Spinal cord (tissue), 9 donors: ENCODE measurements at regions not wholly inside any gene's neighbourhood (a gene's known extent, or its start where the extent isn't known, plus 50 kb on each side); places are given as distances from the start of the nearest gene placed in this dataset.

Experiments used
- DNase-seq, 6 donors: peaks; one replicate each; pipeline versions ENCODE4 v3.0.0 to v3.0.0-alpha.2; 2013 to 2015; ENCODE audit warnings: low spot score in 6 of 6, low read depth in 4 of 6
- H3K27ac ChIP-seq: one replicate; pipeline ENCODE4 v1.5.1; 2013; ENCODE audit warnings: low read depth, low read length, control low read depth
- H3K27me3 ChIP-seq: one replicate; pipeline ENCODE4 v1.6.1; 2013; ENCODE audit warnings: low read length; ENCODE audit not compliant: control insufficient read depth, insufficient read depth
- H3K36me3 ChIP-seq: one replicate; pipeline ENCODE4 v1.6.1; 2013; ENCODE audit warnings: low read length; ENCODE audit not compliant: control insufficient read depth, insufficient read depth
- H3K4me1 ChIP-seq: one replicate; pipeline ENCODE4 v1.6.1; 2013; ENCODE audit warnings: low read length; ENCODE audit not compliant: control insufficient read depth, insufficient read depth
- H3K4me3 ChIP-seq: one replicate; pipeline ENCODE4 v1.5.1; 2013; ENCODE audit warnings: low read depth, low read length, control low read depth
- H3K9me3 ChIP-seq: one replicate; pipeline ENCODE4 v1.6.1; 2013; ENCODE audit warnings: low read length; ENCODE audit not compliant: control insufficient read depth, insufficient read depth
- WGBS: methylation state at CpG from one replicate; pipeline ENCODE4 v1.1.5; 2013; ENCODE audit warnings: missing lambda C conversion rate; ENCODE audit not compliant: insufficient coverage; 5-methylcytosine and 5-hydroxymethylcytosine counted together
- donor health status: healthy.

DNA sequence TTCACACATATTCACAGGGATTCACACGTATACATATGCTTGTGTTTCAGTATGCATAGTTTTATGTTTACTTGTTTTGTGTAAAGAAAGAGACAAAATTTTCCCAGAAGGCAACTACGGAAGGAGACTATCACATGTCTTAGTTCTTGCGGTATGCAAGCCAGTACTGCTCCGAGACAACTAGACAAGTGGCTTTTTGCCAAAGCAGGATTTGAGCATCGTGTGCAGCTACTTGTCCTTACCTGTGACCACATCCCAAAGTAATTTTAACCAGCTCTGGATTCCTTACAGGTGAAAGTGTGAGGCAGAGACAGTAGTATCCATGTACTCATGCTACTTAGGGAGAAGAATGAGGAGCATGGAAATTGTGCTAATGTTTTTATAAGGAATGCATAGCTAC lies 591.4 kb upstream of the NR2F2 start:
- H3K27me3 ChIP-seq: no peaks in the 10 kb centered on the region
- DNase-seq: no peak
- no peaks in the 10 kb centered on the region for H3K36me3 ChIP-seq
- no peak overlapping the region for H3K4me3 ChIP-seq
- WGBS: 83% methylated on average over 1 of the region's 5 CpGs
- no peaks in the 10 kb centered on the region for H3K9me3 ChIP-seq
- no peak overlapping the region for H3K27ac ChIP-seq
- no peaks in the 10 kb centered on the region for H3K4me1 ChIP-seq

DNA sequence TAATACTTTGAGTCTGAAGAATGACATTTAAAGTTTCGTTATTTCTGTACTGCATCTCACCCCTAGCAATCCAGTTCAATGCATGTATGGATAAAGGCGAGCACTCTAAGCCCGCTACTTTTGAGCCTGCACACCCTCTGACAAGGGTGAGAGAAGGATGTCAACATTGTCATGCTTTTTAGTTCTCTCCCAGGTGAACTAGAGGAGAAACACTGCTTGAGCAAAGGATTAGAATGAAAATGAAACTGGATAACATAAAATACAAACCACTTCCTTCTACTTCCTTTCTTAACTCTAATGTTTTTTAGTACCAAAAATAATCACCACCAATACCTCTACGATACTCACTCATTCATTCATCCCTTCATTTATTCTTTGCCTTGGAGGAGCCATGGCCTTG lies 588.7 kb upstream of the NR2F2 start:
- no peaks in the 10 kb centered on the region for H3K36me3 ChIP-seq
- no peaks in the 10 kb centered on the region for H3K9me3 ChIP-seq
- H3K27ac ChIP-seq: no peak overlapping the region
- no peaks in the 10 kb centered on the region for H3K4me1 ChIP-seq
- H3K27me3 ChIP-seq: no peaks in the 10 kb centered on the region
- DNase-seq: no peak
- no peak overlapping the region for H3K4me3 ChIP-seq
- WGBS: 100% methylated on average over 1 of the region's 4 CpGs

DNA sequence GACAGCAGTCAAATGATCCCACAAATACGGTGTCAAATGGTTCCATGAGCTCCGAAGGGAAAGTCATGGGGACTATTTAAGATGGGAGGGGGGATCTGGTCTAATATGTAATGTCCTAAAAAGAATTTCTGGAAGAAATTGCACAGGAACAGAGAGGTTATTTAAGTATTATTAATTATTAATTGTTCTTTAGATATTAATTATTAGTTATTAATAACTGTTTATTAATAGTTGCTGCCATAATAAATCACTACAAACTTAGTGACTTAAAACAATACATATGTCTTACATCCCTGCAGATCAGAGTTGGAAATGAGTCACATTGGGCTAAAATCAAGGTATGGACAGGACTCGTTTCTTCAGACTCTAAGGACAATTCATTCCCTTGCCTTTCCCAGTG lies 588.2 kb upstream of the NR2F2 start:
- Histone ChIP-seq H3K27ac (no peak overlapping the region), H3K27me3 (no peaks in the 10 kb centered on the region), H3K36me3 (no peaks in the 10 kb centered on the region), H3K9me3 (no peaks in the 10 kb centered on the region), H3K4me1 (no peaks in the 10 kb centered on the region), H3K4me3 (no peak overlapping the region)
- WGBS: 100% methylated on average over 1 of the region's 3 CpGs
- no peak for DNase-seq

DNA sequence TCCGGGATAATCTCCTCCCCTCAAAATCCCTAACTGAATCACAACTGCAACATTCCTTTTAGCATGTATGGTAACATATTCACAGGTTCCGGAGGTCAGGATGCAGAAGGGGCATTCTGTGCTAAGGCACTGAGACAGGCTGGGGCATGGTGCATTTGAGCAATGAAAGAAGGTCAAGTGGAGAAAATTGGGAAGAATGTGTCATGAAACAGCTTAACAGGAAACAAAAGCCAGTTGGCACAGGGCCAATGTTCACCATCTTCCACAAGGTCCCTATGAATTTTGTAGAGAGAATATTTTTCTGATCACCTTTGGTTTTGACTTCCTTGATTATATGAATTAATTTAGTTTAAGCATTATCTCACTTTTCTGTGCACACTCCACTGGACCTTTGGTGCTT lies 587.7 kb upstream of the NR2F2 start:
- H3K27me3 ChIP-seq: no peaks in the 10 kb centered on the region
- DNase-seq: no peak
- 79% methylated on average over 2 of the region's 2 CpGs for WGBS
- H3K4me1 ChIP-seq: no peaks in the 10 kb centered on the region
- H3K9me3 ChIP-seq: no peaks in the 10 kb centered on the region
- H3K36me3 ChIP-seq: no peaks in the 10 kb centered on the region
- no peak overlapping the region for H3K4me3 ChIP-seq
- H3K27ac ChIP-seq: no peak overlapping the region

DNA sequence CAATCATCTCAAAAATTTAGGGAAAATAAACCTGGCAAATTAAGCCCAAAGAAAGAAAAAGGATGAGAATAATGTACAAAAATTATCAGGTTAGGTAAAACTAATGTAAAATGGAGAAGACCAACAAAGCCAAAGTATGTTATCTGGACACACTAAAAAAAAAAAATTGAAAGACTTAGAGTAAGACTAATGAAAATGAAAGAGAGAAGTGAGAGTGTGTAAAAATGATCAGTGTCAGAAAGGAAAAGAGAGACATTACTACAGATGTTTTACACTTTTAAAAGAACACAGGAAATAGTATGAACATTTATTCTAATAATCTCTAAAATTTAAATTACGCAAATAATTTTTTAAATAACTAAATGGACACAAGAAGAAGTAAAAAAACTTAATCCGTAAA lies 573.3 kb upstream of the NR2F2 start:
- no peak overlapping the region for H3K27ac ChIP-seq
- no peak for DNase-seq
- H3K4me1 ChIP-seq: no peaks in the 10 kb centered on the region
- no peaks in the 10 kb centered on the region for H3K36me3 ChIP-seq
- no peaks in the 10 kb centered on the region for H3K9me3 ChIP-seq
- H3K4me3 ChIP-seq: no peak overlapping the region
- WGBS: no CpG with 5 or more reads among the region's 2 CpGs
- H3K27me3 ChIP-seq: no peaks in the 10 kb centered on the region

DNA sequence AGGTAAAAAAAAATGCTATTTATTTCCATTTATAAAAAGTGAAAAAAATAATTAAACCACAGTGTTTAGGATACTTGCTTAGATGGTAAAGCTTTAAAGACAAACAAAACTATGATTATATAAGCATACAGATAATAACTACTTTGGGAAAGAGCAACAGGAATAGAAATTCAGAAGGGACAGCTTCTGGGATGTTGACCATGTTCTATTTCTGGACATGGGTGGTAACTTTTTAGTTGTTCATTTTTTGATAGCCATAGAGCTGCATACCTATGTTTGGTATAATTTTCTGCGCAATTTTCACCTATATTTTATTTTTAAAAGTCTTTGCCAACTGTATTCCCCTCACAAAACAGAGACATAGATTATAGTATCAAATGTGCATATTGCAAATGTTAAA lies 572.0 kb upstream of the NR2F2 start:
- WGBS: no CpG with 5 or more reads among the region's 1 CpG
- Histone ChIP-seq H3K27me3 (no peaks in the 10 kb centered on the region), H3K27ac (no peak overlapping the region), H3K4me1 (no peaks in the 10 kb centered on the region), H3K9me3 (no peaks in the 10 kb centered on the region), H3K4me3 (no peak overlapping the region), H3K36me3 (no peaks in the 10 kb centered on the region)
- no peak for DNase-seq

DNA sequence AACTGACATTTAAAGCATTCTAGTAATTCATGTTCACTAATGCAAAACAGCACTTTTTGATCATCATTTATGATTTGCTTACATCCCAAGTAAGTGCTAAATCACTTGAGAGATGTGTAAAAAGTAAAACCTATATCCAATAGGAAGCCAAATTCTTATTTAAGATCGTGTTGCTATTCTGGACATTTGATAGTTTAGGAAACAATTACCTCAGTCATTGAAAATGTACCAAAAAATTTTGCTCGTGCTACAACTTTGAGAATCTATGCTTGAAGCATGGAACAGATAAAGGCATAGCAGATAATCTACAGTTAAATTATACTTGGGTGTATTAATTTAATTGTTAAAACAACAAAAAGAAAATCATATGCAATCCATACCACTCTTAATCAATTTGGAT lies 571.6 kb upstream of the NR2F2 start:
- no peak for DNase-seq
- no peaks in the 10 kb centered on the region for H3K27me3 ChIP-seq
- WGBS: no CpG with 5 or more reads among the region's 2 CpGs
- H3K4me1 ChIP-seq: no peaks in the 10 kb centered on the region
- no peak overlapping the region for H3K4me3 ChIP-seq
- no peaks in the 10 kb centered on the region for H3K36me3 ChIP-seq
- H3K9me3 ChIP-seq: no peaks in the 10 kb centered on the region
- no peak overlapping the region for H3K27ac ChIP-seq

DNA sequence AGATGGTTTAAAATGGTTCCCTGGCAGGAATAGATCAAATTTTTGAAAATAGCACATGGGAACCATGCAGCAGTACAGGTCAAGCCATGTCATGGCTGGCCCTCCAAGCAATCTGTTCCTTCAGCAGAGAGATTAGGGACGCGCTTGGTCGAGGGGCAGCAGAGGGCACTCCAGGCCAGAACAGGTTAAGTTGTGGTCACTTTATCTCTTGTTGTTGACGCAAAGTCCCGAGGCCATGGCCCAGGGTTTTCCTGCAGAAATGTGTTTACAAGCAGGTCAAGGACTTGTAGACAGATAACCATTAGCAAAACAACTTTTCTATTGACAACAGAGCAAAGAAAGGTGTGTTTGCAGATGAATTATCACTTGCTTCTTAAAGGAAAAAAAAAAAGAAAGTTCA lies 570.0 kb upstream of the NR2F2 start:
- Histone ChIP-seq H3K27me3 (no peaks in the 10 kb centered on the region), H3K4me1 (no peaks in the 10 kb centered on the region), H3K4me3 (no peak overlapping the region), H3K9me3 (no peaks in the 10 kb centered on the region), H3K36me3 (no peaks in the 10 kb centered on the region), H3K27ac (no peak overlapping the region)
- DNase-seq: no peak
- 60% methylated on average over 3 of the region's 5 CpGs for WGBS

DNA sequence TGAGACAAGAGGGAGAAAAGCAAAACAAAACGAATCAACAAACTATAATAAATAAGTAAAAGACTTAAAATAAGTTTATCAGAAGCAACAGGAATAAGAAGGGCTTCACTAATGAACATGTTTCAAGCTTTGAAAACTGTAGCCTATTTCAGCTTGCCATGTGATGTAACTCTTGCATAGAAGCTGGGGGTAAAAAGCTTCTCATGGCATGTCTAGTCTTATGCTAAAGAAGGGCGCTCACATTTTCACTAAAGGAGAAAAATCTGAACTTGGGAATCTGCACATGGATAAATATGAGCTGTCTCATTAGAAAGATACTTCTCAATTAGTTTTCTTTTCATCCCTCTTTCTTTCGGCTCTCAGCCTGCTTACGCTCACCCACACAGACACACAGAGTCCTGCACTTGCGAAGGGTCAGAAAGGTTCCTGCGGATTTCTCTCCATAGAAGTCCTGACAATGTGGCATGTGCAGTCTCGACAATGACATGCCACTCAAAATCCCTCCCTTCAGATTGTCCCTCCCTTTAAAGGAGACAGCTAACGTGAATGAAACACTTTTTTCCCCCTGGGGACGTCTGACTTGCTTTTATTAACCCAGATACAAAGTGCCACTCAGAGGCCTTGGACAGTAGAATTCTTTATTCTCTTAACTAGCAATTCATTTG lies 568.9 kb upstream of the NR2F2 start:
- no peaks in the 10 kb centered on the region for H3K27me3 ChIP-seq
- H3K27ac ChIP-seq: peak overlapping the region; percentile 53
- 38% methylated on average over 6 of the region's 9 CpGs for WGBS
- no peaks in the 10 kb centered on the region for H3K9me3 ChIP-seq
- peak in 2 of 6 donors; percentile 13 to 20 for DNase-seq
- H3K4me3 ChIP-seq: no peak overlapping the region
- no peaks in the 10 kb centered on the region for H3K4me1 ChIP-seq
- H3K36me3 ChIP-seq: no peaks in the 10 kb centered on the region

DNA sequence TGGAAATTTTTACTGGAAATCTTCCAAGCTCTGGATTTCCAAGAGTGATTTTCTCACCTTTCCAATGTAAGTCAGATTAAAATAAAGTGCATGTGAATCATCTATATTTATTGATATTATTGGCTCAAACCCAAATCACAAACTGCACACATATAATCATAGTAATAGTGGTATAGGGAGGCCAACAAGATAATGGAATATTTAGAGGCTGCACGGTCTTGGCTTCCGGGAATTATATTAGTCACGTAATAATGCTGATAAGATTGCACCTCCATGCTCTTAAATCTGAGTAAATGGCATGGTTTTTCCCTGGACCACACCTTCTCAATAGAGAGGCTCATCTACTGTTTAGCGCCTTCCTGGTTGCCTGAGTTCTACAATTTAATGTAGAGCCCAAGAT lies 567.1 kb upstream of the NR2F2 start:
- no peak for DNase-seq
- Histone ChIP-seq H3K27me3 (no peaks in the 10 kb centered on the region), H3K4me3 (no peak overlapping the region), H3K27ac (no peak overlapping the region), H3K36me3 (no peaks in the 10 kb centered on the region), H3K9me3 (no peaks in the 10 kb centered on the region), H3K4me1 (no peaks in the 10 kb centered on the region)
- no CpG with 5 or more reads among the region's 4 CpGs for WGBS
